ENCODE measurements at regions not wholly inside any gene's neighbourhood (a gene's known extent, or its start where the extent isn't known, plus 50 kb on each side); places are given as distances from the start of the nearest gene placed in this dataset.

DNA sequence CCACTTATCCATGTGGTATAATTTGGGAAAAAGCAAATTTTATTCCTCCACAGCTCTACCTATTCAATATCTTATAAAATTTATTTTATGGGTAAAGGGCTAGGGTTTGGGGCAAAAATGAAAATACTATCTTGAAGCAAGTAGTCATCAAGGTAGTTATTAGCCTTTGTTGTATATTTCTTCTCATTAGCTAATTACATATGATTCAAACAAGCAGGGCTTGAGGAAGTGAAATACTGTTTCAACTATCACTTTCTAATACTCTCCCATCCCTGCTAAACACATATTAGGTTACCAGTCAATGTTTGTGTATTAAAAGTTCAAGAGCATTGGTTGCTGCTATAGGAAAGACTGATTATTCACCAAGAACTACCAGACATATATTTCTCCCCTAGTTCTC, 517.3 kb downstream of the METTL15 start:
- Histone ChIP-seq H3K9ac (ENCODE audit: low read length) (no peak overlapping the region), H3K27me3 (replicated peaks in 1 of 4; ENCODE audit: control extremely low read depth in 1 of 4, control insufficient read depth in 3 of 4, insufficient read depth in 4 of 4, low read length in 3 of 4) (no peaks in the 10 kb centered on the region), H3K27ac (ENCODE audit: low read length in 2 of 2) (no peak overlapping the region), H2AFZ (ENCODE audit: insufficient read depth, low read depth, low read length, poor library complexity, severe bottlenecking) (no peak overlapping the region), H3K4me2 (replicated peaks; ENCODE audit: low read depth, low read length, poor library complexity, severe bottlenecking) (no peak overlapping the region), H3K4me3 (ENCODE audit: control extremely low read depth in 1 of 5, extremely low read depth in 1 of 5, insufficient read depth in 1 of 5, low read depth in 2 of 5, low read length in 4 of 5) (no peak overlapping the region), H4K20me1 (ENCODE audit: control insufficient read depth, insufficient read depth, low read length, poor library complexity, severe bottlenecking) (no peaks in the 10 kb centered on the region), H3K9me3 (ENCODE audit: control extremely low read depth in 1 of 3, control insufficient read depth in 2 of 3, insufficient read depth in 1 of 3, low read length in 2 of 3) (no peaks in the 10 kb centered on the region), H3K79me2 (ENCODE audit: control insufficient read depth, insufficient read depth, low read length) (no peaks in the 10 kb centered on the region), H3K36me3 (replicated peaks in 1 of 2; ENCODE audit: control extremely low read depth in 1 of 2, control insufficient read depth in 1 of 2, extremely low read depth in 1 of 2, insufficient read depth in 2 of 2, low read length in 1 of 2) (no peaks in the 10 kb centered on the region), H3K4me1 (ENCODE audit: control insufficient read depth in 2 of 2, insufficient read depth in 2 of 2, low read length in 2 of 2) (no peaks in the 10 kb centered on the region)
- Mint-ChIP-seq H3K27ac (no peak overlapping the region), H3K4me1 (no peaks in the 10 kb centered on the region), H3K4me3 (no peak overlapping the region), H3K27me3 (no peaks in the 10 kb centered on the region), H3K9me3 (ENCODE audit: insufficient read depth) (no peaks in the 10 kb centered on the region)
- ChIA-PET POLR2A (no interaction called here), CTCF (no interaction called here)
- intact Hi-C loops (cut with micrococcal nuclease) = no loop called here
- no peak for TF ChIP-seq CTCF (IDR thresholded peaks at IDR 0.05)
- ATAC-seq (ENCODE audit: low read depth) (no peak), DNase-seq (no peak)

DNA sequence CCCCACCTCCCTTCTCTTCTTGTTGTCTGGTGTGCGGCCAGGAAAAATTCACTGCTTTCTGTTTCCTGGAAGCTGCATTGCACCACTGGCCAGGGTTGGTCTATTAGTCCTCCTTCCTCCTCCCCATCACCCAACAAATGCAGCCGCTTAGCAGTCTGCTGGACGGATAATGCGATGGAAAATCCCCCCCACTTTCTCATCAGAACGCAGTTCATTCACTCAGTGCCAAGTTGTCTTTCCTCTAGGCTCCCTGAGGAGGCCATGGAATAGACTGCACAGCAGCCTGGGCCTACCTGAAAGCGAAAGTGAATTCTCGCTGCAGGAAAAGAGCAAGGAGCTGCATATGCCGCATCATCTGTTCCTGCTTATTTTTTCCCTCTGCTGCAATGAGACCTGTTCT, 513.6 kb downstream of the METTL15 start:
- Mint-ChIP-seq H3K4me1 (no peaks in the 10 kb centered on the region), H3K4me3 (no peak overlapping the region), H3K27ac (no peak overlapping the region), H3K27me3 (no peaks in the 10 kb centered on the region), H3K9me3 (ENCODE audit: insufficient read depth) (no peaks in the 10 kb centered on the region)
- ChIA-PET CTCF (no interaction called here), POLR2A (no interaction called here)
- Histone ChIP-seq H3K4me1 (ENCODE audit: control insufficient read depth in 2 of 2, insufficient read depth in 2 of 2, low read length in 2 of 2) (no peaks in the 10 kb centered on the region), H3K9ac (ENCODE audit: low read length) (no peak overlapping the region), H3K9me3 (ENCODE audit: control extremely low read depth in 1 of 3, control insufficient read depth in 2 of 3, insufficient read depth in 1 of 3, low read length in 2 of 3) (no peaks in the 10 kb centered on the region), H3K27me3 (replicated peaks in 1 of 4; ENCODE audit: control extremely low read depth in 1 of 4, control insufficient read depth in 3 of 4, insufficient read depth in 4 of 4, low read length in 3 of 4) (no peaks in the 10 kb centered on the region), H3K4me3 (ENCODE audit: control extremely low read depth in 1 of 5, extremely low read depth in 1 of 5, insufficient read depth in 1 of 5, low read depth in 2 of 5, low read length in 4 of 5) (no peak overlapping the region), H2AFZ (ENCODE audit: insufficient read depth, low read depth, low read length, poor library complexity, severe bottlenecking) (no peak overlapping the region), H3K36me3 (replicated peaks in 1 of 2; ENCODE audit: control extremely low read depth in 1 of 2, control insufficient read depth in 1 of 2, extremely low read depth in 1 of 2, insufficient read depth in 2 of 2, low read length in 1 of 2) (no peaks in the 10 kb centered on the region), H4K20me1 (ENCODE audit: control insufficient read depth, insufficient read depth, low read length, poor library complexity, severe bottlenecking) (no peaks in the 10 kb centered on the region), H3K27ac (ENCODE audit: low read length in 2 of 2) (no peak overlapping the region), H3K4me2 (replicated peaks; ENCODE audit: low read depth, low read length, poor library complexity, severe bottlenecking) (no peak overlapping the region), H3K79me2 (ENCODE audit: control insufficient read depth, insufficient read depth, low read length) (no peaks in the 10 kb centered on the region)
- ATAC-seq (ENCODE audit: low read depth) (no peak), DNase-seq (no peak)
- intact Hi-C loops (cut with micrococcal nuclease) = no loop called here
- TF ChIP-seq EZH2 (IDR thresholded peaks at IDR 0.05; ENCODE audit: borderline replicate concordance, insufficient read depth, low read depth, low read length, poor library complexity, severe bottlenecking) (no peak), CTCF (IDR thresholded peaks at IDR 0.05) (no peak)
- 90% methylated on average over 8 of the region's 8 CpGs for WGBS (ENCODE audit: insufficient coverage)

All from B cell (primary cell).